Esophagus squamous epithelium (tissue), 5 donors: ENCODE measurements at regions not wholly inside any gene's neighbourhood (a gene's known extent, or its start where the extent isn't known, plus 50 kb on each side); places are given as distances from the start of the nearest gene placed in this dataset.

Source experiments
- DNase-seq: peaks from one replicate; lab custom pipeline; 2025; lab: John Stamatoyannopoulos, UW
- H3K27ac ChIP-seq, 4 donors: fragments of 200-600 bp; sonication (generic); one replicate each; pipeline ENCODE4 v1.5.1; 2016 to 2019; ENCODE audit warnings: mild to moderate bottlenecking in 1 of 4
- H3K27me3 ChIP-seq, 4 donors: fragments of 200-600 bp; sonication (generic); 1 replicate in 3 of 4; 2 replicates in 1 of 4; pipeline versions ENCODE4 v1.5.1 to v1.6.0; 2017 to 2021; ENCODE audit warnings: antibody characterized with exemption in 1 of 4
- H3K36me3 ChIP-seq, 3 donors: fragments of 200-600 bp; sonication (generic); one replicate each; pipeline ENCODE4 v1.5.1; 2016 to 2019
- H3K4me1 ChIP-seq, 3 donors: fragments of 200-600 bp; sonication (generic); one replicate each; pipeline ENCODE4 v1.5.1; 2017 to 2019
- H3K4me3 ChIP-seq, 4 donors: fragments of 200-600 bp; sonication (generic); 1 replicate in 3 of 4; 2 replicates in 1 of 4; pipeline ENCODE4 v1.5.1; 2016 to 2019; ENCODE audit warnings: mild to moderate bottlenecking in 2 of 4, moderate library complexity in 1 of 4
- H3K9me3 ChIP-seq, 3 donors: fragments of 200-600 bp; sonication (generic); one replicate each; pipeline ENCODE4 v1.5.1; 2016 to 2019
- CTCF ChIP-seq, 6 experiments: fragments of 450-650 bp in 4 of 6; fragments of 200-600 bp in 2 of 6; sonication (generic) in 2 of 6; IDR thresholded peaks; one replicate each; pipeline ENCODE4 v1.5.1; 2016 to 2019; ENCODE audit warnings: antibody characterized with exemption in 6 of 6, mild to moderate bottlenecking in 4 of 6, moderate library complexity in 4 of 6
- POLR2A ChIP-seq, 4 donors: fragments of 450-650 bp; IDR thresholded peaks; one replicate each; pipeline ENCODE4 v1.6.1; 2017; ENCODE audit warnings: antibody characterized with exemption in 4 of 4, mild to moderate bottlenecking in 4 of 4, moderate library complexity in 3 of 4
- WGBS, 2 donors: methylation state at CpG; one replicate each; pipeline ENCODE4 v1.1.5; 2018; 5-methylcytosine and 5-hydroxymethylcytosine counted together
- intact Hi-C: fragments of 100-400 bp; cut with DNase I; formaldehyde crosslinking; loops from one replicate; pipeline ENCODE4 v1.15.0; 2022
- donor health status: DM: yes; HTN: yes; CAD: no.

GRCh38 chr18:76570856-76571255 is 75.8 kb upstream of the ZNF516 start:
- no peaks in the 10 kb centered on the region for H3K36me3 ChIP-seq
- no peak overlapping the region for H3K4me3 ChIP-seq
- peaks cover 0 to 18% (median 12%) of the 10 kb centered on the region in 3 donors for H3K4me1 ChIP-seq
- intact Hi-C loops = no loop called here
- H3K9me3 ChIP-seq = no peaks in the 10 kb centered on the region
- H3K27ac ChIP-seq = no peak overlapping the region
- TF ChIP-seq POLR2A (IDR thresholded peaks at IDR 0.05) = no peak
- no peak for TF ChIP-seq CTCF (IDR thresholded peaks at IDR 0.05)
- no peak for DNase-seq
- H3K27me3 ChIP-seq = no peaks in the 10 kb centered on the region
- 75 to 88% methylated on average over 3 of the region's 3 CpGs for WGBS, 2 donors

- Histone ChIP-seq H3K27ac (no peak overlapping the region), H3K36me3 (no peaks in the 10 kb centered on the region), H3K4me1 (peaks cover 3 to 27% (median 13%) of the 10 kb centered on the region in 3 donors), H3K9me3 (no peaks in the 10 kb centered on the region), H3K27me3 (no peaks in the 10 kb centered on the region), H3K4me3 (no peak overlapping the region)
- intact Hi-C loops = loop anchor here (10.0 kb wide), 1 partner anchor 75 kb away; the partner anchor contains the start of gene ZNF516
- WGBS, 2 donors = 78 to 79% methylated on average over 11 to 15 of the region's 15 CpGs
- no peak for TF ChIP-seq POLR2A (IDR thresholded peaks at IDR 0.05)
- no peak for TF ChIP-seq CTCF (IDR thresholded peaks at IDR 0.05)
- no peak for DNase-seq
These were observed 74.8 kb upstream of the ZNF516 start for GRCh38 chr18:76569644-76570419.

- Histone ChIP-seq H3K36me3 (no peaks in the 10 kb centered on the region), H3K9me3 (no peaks in the 10 kb centered on the region), H3K4me3 (no peak overlapping the region), H3K27ac (no peak overlapping the region), H3K27me3 (no peaks in the 10 kb centered on the region), H3K4me1 (peaks cover 9 to 38% (median 20%) of the 10 kb centered on the region in 3 donors)
- TF ChIP-seq POLR2A (IDR thresholded peaks at IDR 0.05) (no peak), CTCF (IDR thresholded peaks at IDR 0.05) (no peak)
- DNase-seq = no peak
- 40 to 43% methylated on average over 1 of the region's 1 CpG for WGBS, 2 donors
- intact Hi-C loops = loop anchor here (10.0 kb wide), 1 partner anchor 74 kb away; the partner anchor contains the start of gene ZNF516
These were observed 73.7 kb upstream of the ZNF516 start for GRCh38 chr18:76568731-76569130.

GRCh38 chr18:76567835-76568445 is 72.9 kb upstream of the ZNF516 start:
- H3K4me1 ChIP-seq = peaks cover 9 to 37% (median 22%) of the 10 kb centered on the region in 3 donors
- TF ChIP-seq POLR2A (IDR thresholded peaks at IDR 0.05) (no peak), CTCF (IDR thresholded peaks at IDR 0.05) (no peak)
- no peak overlapping the region for H3K27ac ChIP-seq
- no peaks in the 10 kb centered on the region for H3K9me3 ChIP-seq
- no peak overlapping the region for H3K4me3 ChIP-seq
- 81 to 88% methylated on average over 4 to 7 of the region's 13 CpGs for WGBS, 2 donors
- no peaks in the 10 kb centered on the region for H3K36me3 ChIP-seq
- no peaks in the 10 kb centered on the region for H3K27me3 ChIP-seq
- DNase-seq = no peak
- intact Hi-C loops = loop anchor here (10.0 kb wide), 1 partner anchor 73 kb away; the partner anchor contains the start of gene ZNF516

- TF ChIP-seq POLR2A (IDR thresholded peaks at IDR 0.05) (no peak), CTCF (IDR thresholded peaks at IDR 0.05) (no peak)
- H3K36me3 ChIP-seq = no peaks in the 10 kb centered on the region
- H3K27ac ChIP-seq = peak overlapping the region in 1 of 4 donors; percentile 85
- peaks cover 9 to 37% (median 22%) of the 10 kb centered on the region in 3 donors for H3K4me1 ChIP-seq
- no peak for DNase-seq
- intact Hi-C loops = loop anchor here (10.0 kb wide), 1 partner anchor 72 kb away; the partner anchor contains the start of gene ZNF516
- 82 to 85% methylated on average over 5 of the region's 5 CpGs for WGBS, 2 donors
- H3K9me3 ChIP-seq = no peaks in the 10 kb centered on the region
- no peaks in the 10 kb centered on the region for H3K27me3 ChIP-seq
- no peak overlapping the region for H3K4me3 ChIP-seq
These were observed 71.9 kb upstream of the ZNF516 start for GRCh38 chr18:76566987-76567386.
